Neural progenitor cell (in vitro differentiated cells): ENCODE measurements at regions not wholly inside any gene's neighbourhood (a gene's known extent, or its start where the extent isn't known, plus 50 kb on each side); places are given as distances from the start of the nearest gene placed in this dataset.

Experiments used
- DNase-seq: peaks from one replicate; pipeline ENCODE4 v3.0.0-alpha.2; 2016; ENCODE audit warnings: low spot score
- H2AFZ ChIP-seq: fragments of 200-600 bp; sonication (generic); replicated peaks from 2 replicates; pipeline ENCODE4 v1.6.1; 2016; ENCODE audit warnings: antibody characterized with exemption
- H3F3A ChIP-seq: fragments of 200-600 bp; sonication (generic); 2 replicates; pipeline ENCODE4 v1.6.1; 2016; ENCODE audit warnings: antibody characterized with exemption, low read depth
- H3K27ac ChIP-seq: fragments of 200-600 bp; sonication (generic); 2 replicates; pipeline ENCODE4 v1.5.1; 2016; ENCODE audit warnings: mild to moderate bottlenecking
- H3K27me3 ChIP-seq: fragments of 200-600 bp; sonication (generic); 2 replicates; pipeline ENCODE4 v1.6.1; 2016; ENCODE audit warnings: mild to moderate bottlenecking, moderate library complexity
- H3K36me3 ChIP-seq: fragments of 200-600 bp; sonication (generic); 2 replicates; pipeline ENCODE4 v1.5.1; 2016
- H3K4me1 ChIP-seq: fragments of 200-600 bp; sonication (generic); 2 replicates; pipeline ENCODE4 v1.6.1; 2016; ENCODE audit warnings: mixed run types
- H3K4me2 ChIP-seq: fragments of 200-600 bp; sonication (generic); 2 replicates; pipeline ENCODE4 v1.6.1; 2016
- H3K4me3 ChIP-seq: fragments of 200-600 bp; sonication (generic); 2 replicates; pipeline ENCODE4 v1.5.1; 2016
- H3K79me2 ChIP-seq: fragments of 200-600 bp; sonication (generic); 2 replicates; pipeline ENCODE4 v1.6.1; 2016; ENCODE audit warnings: low read depth
- H3K9ac ChIP-seq: fragments of 200-600 bp; sonication (generic); 2 replicates; pipeline ENCODE4 v1.6.1; 2016
- H3K9me3 ChIP-seq: fragments of 200-600 bp; sonication (generic); 2 replicates; pipeline ENCODE4 v1.5.1; 2016; ENCODE audit warnings: low read depth
- H4K20me1 ChIP-seq: fragments of 200-600 bp; sonication (generic); 2 replicates; pipeline ENCODE4 v1.6.1; 2016; ENCODE audit warnings: low read depth
- H3K27ac Mint-ChIP-seq: 3 replicates; pipeline ENCODE4 v1.8.0; 2021; ENCODE audit warnings: mixed read lengths
- H3K27me3 Mint-ChIP-seq: 2 replicates; pipeline ENCODE4 v1.8.0; 2022; ENCODE audit warnings: low read depth, mild to moderate bottlenecking, inconsistent platforms, moderate library complexity, mixed read lengths; ENCODE audit not compliant: insufficient read depth
- H3K36me3 Mint-ChIP-seq: 3 replicates; pipeline ENCODE4 v1.8.0; 2021; ENCODE audit warnings: mixed read lengths
- H3K4me1 Mint-ChIP-seq: 3 replicates; pipeline ENCODE4 v1.8.0; 2021; ENCODE audit warnings: mixed read lengths
- H3K4me3 Mint-ChIP-seq: 3 replicates; pipeline ENCODE4 v1.8.0; 2021; ENCODE audit warnings: mild to moderate bottlenecking, moderate library complexity, mixed read lengths
- H3K9me3 Mint-ChIP-seq: 3 replicates; pipeline ENCODE4 v1.8.0; 2020; ENCODE audit warnings: mixed read lengths
- EZH2 ChIP-seq: fragments of 200-600 bp; sonication (generic); IDR thresholded peaks from 2 replicates; pipeline ENCODE4 v1.6.1; 2017; ENCODE audit warnings: antibody characterized with exemption, mild to moderate bottlenecking, moderate library complexity
- EZH2phosphoT487 ChIP-seq: fragments of 200-600 bp; sonication (generic); IDR thresholded peaks from 2 replicates; pipeline ENCODE4 v1.6.1; 2017; ENCODE audit warnings: antibody characterized with exemption
- TF ChIP-seq, protein P1 (sequence below): fragments of 200-600 bp; sonication (generic); IDR thresholded peaks from 2 replicates; pipeline ENCODE4 v1.5.1; 2017; ENCODE audit warnings: antibody characterized with exemption, mild to moderate bottlenecking

DNA sequence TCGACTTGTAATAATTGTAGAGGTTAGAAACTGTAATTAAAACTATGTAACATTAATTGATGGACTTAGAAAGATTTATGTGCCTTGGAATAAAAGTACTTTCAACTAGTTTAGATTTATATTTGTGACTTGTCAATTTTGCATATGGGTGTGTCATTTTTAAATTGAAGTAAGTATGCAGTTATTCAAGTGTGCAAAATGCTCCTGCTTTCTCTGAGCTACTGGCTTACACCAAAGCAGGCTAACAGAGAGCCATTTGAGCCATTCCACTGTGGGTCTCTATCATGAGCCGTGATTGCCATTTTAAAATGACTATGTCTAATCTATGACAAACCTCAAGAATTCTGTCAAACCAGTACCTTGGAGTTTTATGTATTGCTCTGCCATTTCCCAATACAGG lies 345.0 kb upstream of the MDFIC2 start:
- Histone ChIP-seq H3K9ac (no peak overlapping the region), H3K4me3 (no peak overlapping the region), H3K79me2 (no peaks in the 10 kb centered on the region), H3F3A (no peaks in the 10 kb centered on the region), H2AFZ (no peak overlapping the region), H3K36me3 (no peaks in the 10 kb centered on the region), H3K27ac (no peak overlapping the region), H3K4me1 (no peaks in the 10 kb centered on the region), H3K9me3 (no peaks in the 10 kb centered on the region), H3K27me3 (no peaks in the 10 kb centered on the region), H4K20me1 (no peaks in the 10 kb centered on the region), H3K4me2 (no peak overlapping the region)
- TF ChIP-seq EZH2phosphoT487, result no peak
- TF ChIP-seq, protein P1, sequence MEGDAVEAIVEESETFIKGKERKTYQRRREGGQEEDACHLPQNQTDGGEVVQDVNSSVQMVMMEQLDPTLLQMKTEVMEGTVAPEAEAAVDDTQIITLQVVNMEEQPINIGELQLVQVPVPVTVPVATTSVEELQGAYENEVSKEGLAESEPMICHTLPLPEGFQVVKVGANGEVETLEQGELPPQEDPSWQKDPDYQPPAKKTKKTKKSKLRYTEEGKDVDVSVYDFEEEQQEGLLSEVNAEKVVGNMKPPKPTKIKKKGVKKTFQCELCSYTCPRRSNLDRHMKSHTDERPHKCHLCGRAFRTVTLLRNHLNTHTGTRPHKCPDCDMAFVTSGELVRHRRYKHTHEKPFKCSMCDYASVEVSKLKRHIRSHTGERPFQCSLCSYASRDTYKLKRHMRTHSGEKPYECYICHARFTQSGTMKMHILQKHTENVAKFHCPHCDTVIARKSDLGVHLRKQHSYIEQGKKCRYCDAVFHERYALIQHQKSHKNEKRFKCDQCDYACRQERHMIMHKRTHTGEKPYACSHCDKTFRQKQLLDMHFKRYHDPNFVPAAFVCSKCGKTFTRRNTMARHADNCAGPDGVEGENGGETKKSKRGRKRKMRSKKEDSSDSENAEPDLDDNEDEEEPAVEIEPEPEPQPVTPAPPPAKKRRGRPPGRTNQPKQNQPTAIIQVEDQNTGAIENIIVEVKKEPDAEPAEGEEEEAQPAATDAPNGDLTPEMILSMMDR, result no peak
- no peak for TF ChIP-seq EZH2
- peaks cover 10% of the 10 kb centered on the region for H3K4me1 Mint-ChIP-seq
- no peak for DNase-seq
- no peaks in the 10 kb centered on the region for H3K36me3 Mint-ChIP-seq
- no peaks in the 10 kb centered on the region for H3K27me3 Mint-ChIP-seq
- no peak overlapping the region for H3K4me3 Mint-ChIP-seq
- H3K27ac Mint-ChIP-seq, result no peak overlapping the region
- peaks cover 6% of the 10 kb centered on the region for H3K9me3 Mint-ChIP-seq

DNA sequence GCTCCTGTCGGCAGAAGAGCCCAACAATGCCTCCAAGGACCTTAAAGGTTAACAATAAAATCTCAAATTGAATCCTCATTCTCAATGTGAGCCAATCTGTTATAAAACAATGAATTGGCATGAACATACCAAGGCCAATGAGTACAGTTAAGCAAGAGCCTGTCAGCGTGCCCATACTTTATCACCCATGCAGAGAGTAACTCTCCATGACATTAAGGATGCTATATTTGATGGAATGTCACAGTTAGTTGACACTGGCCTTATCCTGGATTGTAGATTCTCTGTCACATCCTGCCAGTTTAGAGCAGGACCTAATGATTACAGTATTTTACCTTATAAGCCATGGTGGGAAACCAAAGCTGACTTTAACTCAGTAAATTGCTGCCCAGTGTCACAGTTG lies 335.4 kb upstream of the MDFIC2 start:
- no peak for DNase-seq
- H3K4me2 ChIP-seq, result no peak overlapping the region
- Mint-ChIP-seq H3K4me1 (peaks cover 4% of the 10 kb centered on the region), H3K4me3 (no peak overlapping the region), H3K27me3 (peaks cover 5% of the 10 kb centered on the region), H3K27ac (no peak overlapping the region), H3K9me3 (no peaks in the 10 kb centered on the region), H3K36me3 (no peaks in the 10 kb centered on the region)
- no peaks in the 10 kb centered on the region for H3K27me3 ChIP-seq
- no peaks in the 10 kb centered on the region for H3K79me2 ChIP-seq
- no peaks in the 10 kb centered on the region for H4K20me1 ChIP-seq
- no peaks in the 10 kb centered on the region for H3K9me3 ChIP-seq
- TF ChIP-seq EZH2phosphoT487, result no peak
- TF ChIP-seq, protein P1, result no peak
- no peak for TF ChIP-seq EZH2
- no peak overlapping the region for H3K9ac ChIP-seq
- no peaks in the 10 kb centered on the region for H3F3A ChIP-seq
- no peak overlapping the region for H3K27ac ChIP-seq
- no peak overlapping the region for H2AFZ ChIP-seq
- H3K4me3 ChIP-seq, result no peak overlapping the region
- H3K36me3 ChIP-seq, result no peaks in the 10 kb centered on the region
- no peaks in the 10 kb centered on the region for H3K4me1 ChIP-seq

DNA sequence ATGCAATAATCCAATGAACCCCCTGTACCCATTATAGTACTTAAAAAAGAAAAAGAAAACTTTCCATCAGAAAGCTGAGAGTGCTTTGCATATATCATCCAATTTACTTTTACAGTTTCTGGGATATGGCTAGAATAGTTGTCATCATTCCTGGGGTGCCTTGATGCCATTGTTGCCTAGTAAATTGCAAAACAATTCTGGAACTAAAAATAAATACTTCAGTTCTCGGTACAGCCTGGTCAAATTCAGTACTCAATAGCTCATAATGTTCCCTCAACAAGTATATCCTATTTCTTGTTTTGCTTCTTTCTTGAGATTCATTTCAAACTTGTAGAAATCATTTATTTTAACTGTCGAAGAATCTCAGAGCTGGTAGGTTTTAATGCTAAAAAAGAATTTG lies 334.7 kb upstream of the MDFIC2 start:
- Histone ChIP-seq H3K79me2 (no peaks in the 10 kb centered on the region), H3K4me3 (no peak overlapping the region), H3K4me2 (no peak overlapping the region), H3K9me3 (no peaks in the 10 kb centered on the region), H3K27ac (no peak overlapping the region), H3K9ac (no peak overlapping the region), H4K20me1 (no peaks in the 10 kb centered on the region), H3K36me3 (no peaks in the 10 kb centered on the region), H2AFZ (no peak overlapping the region), H3K4me1 (no peaks in the 10 kb centered on the region), H3K27me3 (no peaks in the 10 kb centered on the region), H3F3A (no peaks in the 10 kb centered on the region)
- DNase-seq, result no peak
- H3K4me3 Mint-ChIP-seq, result no peak overlapping the region
- H3K27me3 Mint-ChIP-seq, result peaks cover 5% of the 10 kb centered on the region
- no peak overlapping the region for H3K27ac Mint-ChIP-seq
- TF ChIP-seq EZH2 (no peak), EZH2phosphoT487 (no peak)
- TF ChIP-seq, protein P1, result no peak
- peaks cover 4% of the 10 kb centered on the region for H3K4me1 Mint-ChIP-seq
- no peaks in the 10 kb centered on the region for H3K36me3 Mint-ChIP-seq
- H3K9me3 Mint-ChIP-seq, result no peaks in the 10 kb centered on the region

DNA sequence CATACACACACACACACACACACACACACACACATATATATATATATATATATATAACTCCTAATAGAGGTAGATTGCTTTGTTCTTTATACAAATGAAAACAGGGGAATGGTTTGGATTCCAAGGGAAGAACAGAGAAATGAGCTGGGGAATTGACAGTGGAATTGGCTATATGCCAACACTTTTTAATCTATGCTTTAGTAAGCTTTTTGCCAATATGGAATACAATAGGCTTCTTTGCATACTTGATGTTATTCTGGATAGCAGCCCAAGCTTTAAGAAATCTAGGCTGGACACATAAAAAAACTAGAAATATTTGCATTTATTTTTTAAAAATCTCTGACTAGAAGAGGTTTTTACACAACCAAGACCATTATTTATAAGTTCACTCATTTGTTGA lies 334.2 kb upstream of the MDFIC2 start:
- Mint-ChIP-seq H3K36me3 (no peaks in the 10 kb centered on the region), H3K9me3 (no peaks in the 10 kb centered on the region), H3K4me1 (peaks cover 4% of the 10 kb centered on the region), H3K27me3 (peaks cover 5% of the 10 kb centered on the region), H3K27ac (no peak overlapping the region), H3K4me3 (no peak overlapping the region)
- no peaks in the 10 kb centered on the region for H4K20me1 ChIP-seq
- no peak overlapping the region for H3K27ac ChIP-seq
- no peak for DNase-seq
- no peaks in the 10 kb centered on the region for H3K9me3 ChIP-seq
- H3K9ac ChIP-seq, result no peak overlapping the region
- no peak overlapping the region for H2AFZ ChIP-seq
- TF ChIP-seq EZH2, result no peak
- TF ChIP-seq EZH2phosphoT487, result no peak
- TF ChIP-seq, protein P1, result no peak
- no peak overlapping the region for H3K4me2 ChIP-seq
- no peaks in the 10 kb centered on the region for H3K27me3 ChIP-seq
- H3K4me1 ChIP-seq, result no peaks in the 10 kb centered on the region
- H3K4me3 ChIP-seq, result no peak overlapping the region
- H3F3A ChIP-seq, result no peaks in the 10 kb centered on the region
- H3K79me2 ChIP-seq, result no peaks in the 10 kb centered on the region
- H3K36me3 ChIP-seq, result no peaks in the 10 kb centered on the region
